ENCODE measurements at regions not wholly inside any gene's neighbourhood (a gene's known extent, or its start where the extent isn't known, plus 50 kb on each side); places are given as distances from the start of the nearest gene placed in this dataset.

DNA sequence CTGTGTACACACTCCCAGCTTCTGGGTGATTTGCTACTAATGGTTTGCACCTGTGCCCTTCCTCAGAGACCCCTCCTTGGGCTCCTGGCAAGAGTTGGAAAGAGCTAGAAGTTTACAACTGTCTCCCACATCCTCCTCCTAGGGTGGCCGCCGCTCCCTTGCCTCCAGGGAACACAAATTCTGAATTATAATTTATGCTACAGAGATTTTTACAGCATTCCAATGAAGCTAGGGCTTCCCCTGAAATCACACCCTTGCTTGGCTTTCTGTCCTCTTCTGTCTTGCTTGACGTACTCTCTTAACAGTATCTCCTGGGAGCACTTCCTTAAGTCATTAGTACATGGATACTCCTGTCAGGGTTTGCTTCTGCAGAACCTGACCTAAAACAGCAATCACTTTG lies 180.2 kb downstream of the KCNA5 start:
- DNase-seq (ENCODE audit: extremely low read depth in 1 of 2, low read depth in 1 of 2) = no peak

DNA sequence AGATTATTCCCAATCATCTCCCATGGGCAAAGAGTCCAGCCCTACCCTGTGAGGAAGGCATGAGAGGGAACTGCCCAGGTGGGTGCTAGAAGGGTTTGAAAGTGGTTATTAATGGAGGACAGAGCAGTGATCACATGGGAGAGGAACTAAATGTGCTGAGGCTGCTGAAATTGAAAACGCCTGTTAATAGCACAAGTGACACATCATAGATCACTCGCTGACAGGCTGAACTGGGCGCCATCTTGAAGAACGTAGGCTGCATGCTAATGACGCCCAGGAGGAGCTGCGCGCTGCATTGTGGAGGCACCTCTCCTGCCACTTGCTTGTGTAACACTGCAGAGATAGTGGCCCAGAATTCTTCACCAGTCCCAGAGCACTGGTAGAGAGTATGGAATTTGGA lies 182.9 kb downstream of the KCNA5 start:
- no peak for DNase-seq (ENCODE audit: extremely low read depth in 1 of 2, low read depth in 1 of 2)

GRCh38 chr12:5227708-5228373 lies 184.2 kb downstream of the KCNA5 start:
- DNase-seq (ENCODE audit: extremely low read depth in 1 of 2, low read depth in 1 of 2) = no peak

GRCh38 chr12:5230156-5230555 lies 186.5 kb downstream of the KCNA5 start:
- no peak for DNase-seq (ENCODE audit: extremely low read depth in 1 of 2, low read depth in 1 of 2)

DNA sequence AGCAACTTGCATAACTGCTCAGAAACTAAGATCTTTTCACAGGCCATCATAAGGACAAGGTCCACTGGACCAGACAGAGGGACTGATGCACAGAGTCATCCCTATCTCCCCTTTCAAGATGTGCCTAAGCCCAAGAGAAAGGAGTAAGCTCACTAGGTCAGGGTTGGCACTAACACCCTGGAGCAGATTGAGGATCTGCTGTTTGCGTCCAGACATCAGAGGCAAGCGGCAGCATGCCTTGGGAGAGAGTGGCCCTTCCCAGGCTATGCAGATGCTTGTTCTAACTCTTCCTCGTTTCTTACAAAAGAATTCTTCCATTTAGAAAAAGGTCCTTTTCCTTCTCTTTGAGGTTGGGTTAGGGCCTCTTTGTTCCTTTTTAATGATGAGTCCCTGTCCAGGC lies 187.2 kb downstream of the KCNA5 start:
- DNase-seq (ENCODE audit: extremely low read depth in 1 of 2, low read depth in 1 of 2) = no peak

- DNase-seq (ENCODE audit: extremely low read depth in 1 of 2, low read depth in 1 of 2) = no peak
Measured at GRCh38 chr12:5232291-5232690, 188.6 kb downstream of the KCNA5 start.

DNA sequence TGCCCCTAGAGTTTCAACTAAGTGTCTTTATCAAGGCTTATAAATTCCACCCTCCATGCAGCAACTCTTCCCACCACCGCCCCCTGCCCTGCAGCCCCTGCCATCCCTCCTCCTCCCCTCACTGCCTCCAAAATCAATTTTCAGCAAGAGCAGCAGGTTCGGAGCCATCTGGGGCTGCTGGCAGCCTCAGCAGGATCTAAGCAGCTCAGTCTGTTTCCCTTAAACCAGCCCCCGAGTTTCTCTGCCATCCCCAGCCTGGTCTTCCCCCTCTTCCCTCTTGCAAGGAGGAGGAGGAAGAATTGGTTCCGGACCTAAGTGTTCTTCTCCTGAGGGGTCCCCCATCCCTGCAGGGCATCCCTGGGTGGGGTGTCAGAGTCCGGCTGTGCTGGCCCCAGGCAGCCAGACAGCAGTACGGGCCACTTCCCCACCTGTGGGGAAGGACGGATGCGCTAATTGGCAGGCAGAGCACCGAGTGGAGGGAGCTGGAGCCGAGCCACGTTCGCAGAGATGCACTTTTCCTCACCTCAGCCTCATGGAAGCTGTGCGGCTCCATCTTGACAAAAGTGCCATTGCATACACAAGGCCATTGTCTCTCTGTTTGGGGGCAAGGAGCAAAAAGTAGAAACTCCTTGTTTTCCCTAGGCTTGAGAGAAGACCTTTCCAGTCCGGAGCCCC lies 189.3 kb downstream of the KCNA5 start:
- no peak for DNase-seq (ENCODE audit: extremely low read depth in 1 of 2, low read depth in 1 of 2)

GRCh38 chr12:5236022-5236640 lies 192.5 kb downstream of the KCNA5 start:
- no peak for DNase-seq (ENCODE audit: extremely low read depth in 1 of 2, low read depth in 1 of 2)

- DNase-seq (ENCODE audit: extremely low read depth in 1 of 2, low read depth in 1 of 2) = no peak
Measured at GRCh38 chr12:5242440-5242839, 189.5 kb upstream of the NTF3 start.

DNA sequence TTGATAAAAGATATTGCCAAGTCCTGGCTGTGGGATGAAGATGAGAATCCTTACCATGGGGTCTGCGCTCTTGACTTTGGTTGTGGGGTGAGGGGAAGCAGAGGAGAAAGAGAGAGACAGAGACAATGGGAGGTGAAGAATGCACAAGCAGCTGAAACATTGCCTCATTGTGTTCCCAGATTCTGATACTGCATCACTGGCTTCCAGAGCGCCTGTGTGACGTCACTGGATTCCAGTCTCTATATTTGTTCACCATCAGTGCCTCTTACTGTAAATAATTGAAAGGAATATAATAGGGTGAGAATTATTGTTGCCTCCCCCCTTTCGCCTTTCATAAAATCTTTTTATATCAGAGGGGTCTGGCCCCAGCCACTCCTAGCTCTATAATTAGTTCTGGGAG lies 188.9 kb upstream of the NTF3 start:
- no peak for DNase-seq (ENCODE audit: extremely low read depth in 1 of 2, low read depth in 1 of 2)

DNA sequence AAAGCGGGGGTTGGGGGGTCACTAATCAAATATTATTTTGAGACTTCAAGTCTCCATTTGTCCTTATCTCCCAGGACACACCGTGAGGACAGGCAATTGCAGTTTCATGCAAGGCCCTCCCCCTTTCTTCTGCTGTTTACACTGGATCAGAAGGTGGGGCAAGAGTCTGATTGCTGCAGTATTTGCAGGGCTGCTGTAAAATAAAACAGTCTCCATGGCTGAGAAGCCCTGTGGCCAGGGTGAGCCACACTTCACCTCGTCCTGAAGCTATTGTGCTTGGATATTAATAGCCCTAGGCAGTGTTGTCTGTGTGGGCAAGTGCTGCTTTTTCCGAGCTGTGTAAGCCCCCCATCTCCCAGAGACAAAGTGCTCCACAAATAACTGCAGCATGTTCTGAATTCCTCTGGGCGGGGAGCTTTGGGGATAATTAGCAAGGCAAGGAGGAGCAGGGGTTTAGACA lies 187.4 kb upstream of the NTF3 start:
- no peak for DNase-seq (ENCODE audit: extremely low read depth in 1 of 2, low read depth in 1 of 2)

DNA sequence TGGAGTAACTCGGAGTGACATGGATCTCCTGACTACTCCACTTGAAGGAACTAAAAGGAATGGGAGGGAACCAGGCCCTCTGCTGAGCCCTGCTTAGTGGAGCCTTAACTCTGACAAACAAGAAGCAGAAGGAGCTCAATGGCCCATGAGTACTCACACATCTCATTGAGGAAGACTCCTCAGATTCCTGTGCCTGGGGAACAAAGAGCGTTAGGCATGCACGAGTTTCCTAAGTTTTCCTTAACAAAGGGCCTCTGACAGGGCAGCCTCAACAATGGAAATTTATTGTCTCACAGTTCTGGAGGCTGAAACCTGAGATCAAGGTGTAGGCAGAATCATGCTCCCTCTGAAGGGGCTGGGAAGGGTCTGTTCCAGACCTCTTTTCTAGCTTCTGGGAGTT lies 185.7 kb upstream of the NTF3 start:
- no peak for DNase-seq (ENCODE audit: extremely low read depth in 1 of 2, low read depth in 1 of 2)

GRCh38 chr12:5247144-5247543 lies 184.8 kb upstream of the NTF3 start:
- no peak for DNase-seq (ENCODE audit: extremely low read depth in 1 of 2, low read depth in 1 of 2)

GRCh38 chr12:5248230-5248629 lies 183.7 kb upstream of the NTF3 start:
- DNase-seq (ENCODE audit: extremely low read depth in 1 of 2, low read depth in 1 of 2) = no peak

- no peak for DNase-seq (ENCODE audit: extremely low read depth in 1 of 2, low read depth in 1 of 2)
Measured at GRCh38 chr12:5248999-5249526, 182.8 kb upstream of the NTF3 start.

GRCh38 chr12:5251092-5251491 lies 180.8 kb upstream of the NTF3 start:
- DNase-seq (ENCODE audit: extremely low read depth in 1 of 2, low read depth in 1 of 2) = no peak

DNA sequence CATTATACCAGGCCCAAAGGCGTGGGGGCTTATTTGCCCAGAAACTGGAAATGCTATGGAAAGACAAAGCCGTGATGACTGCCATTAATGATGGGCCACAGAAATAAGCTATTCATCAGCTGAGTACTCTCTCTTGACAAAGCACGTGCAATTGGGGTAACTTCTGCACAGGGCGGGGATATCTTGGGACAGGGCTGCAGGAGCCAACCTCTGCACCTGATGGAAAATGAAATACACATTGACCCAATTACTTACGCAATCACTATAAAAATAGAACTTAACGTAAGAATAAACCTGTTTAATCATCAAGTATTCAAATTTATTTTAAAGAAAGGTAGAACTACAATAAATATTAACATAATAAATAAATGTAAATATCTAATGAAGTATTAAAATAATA lies 180.1 kb upstream of the NTF3 start:
- no peak for DNase-seq (ENCODE audit: extremely low read depth in 1 of 2, low read depth in 1 of 2)

- no peak for DNase-seq (ENCODE audit: extremely low read depth in 1 of 2, low read depth in 1 of 2)
Measured at GRCh38 chr12:5254703-5255102, 177.2 kb upstream of the NTF3 start.

DNA sequence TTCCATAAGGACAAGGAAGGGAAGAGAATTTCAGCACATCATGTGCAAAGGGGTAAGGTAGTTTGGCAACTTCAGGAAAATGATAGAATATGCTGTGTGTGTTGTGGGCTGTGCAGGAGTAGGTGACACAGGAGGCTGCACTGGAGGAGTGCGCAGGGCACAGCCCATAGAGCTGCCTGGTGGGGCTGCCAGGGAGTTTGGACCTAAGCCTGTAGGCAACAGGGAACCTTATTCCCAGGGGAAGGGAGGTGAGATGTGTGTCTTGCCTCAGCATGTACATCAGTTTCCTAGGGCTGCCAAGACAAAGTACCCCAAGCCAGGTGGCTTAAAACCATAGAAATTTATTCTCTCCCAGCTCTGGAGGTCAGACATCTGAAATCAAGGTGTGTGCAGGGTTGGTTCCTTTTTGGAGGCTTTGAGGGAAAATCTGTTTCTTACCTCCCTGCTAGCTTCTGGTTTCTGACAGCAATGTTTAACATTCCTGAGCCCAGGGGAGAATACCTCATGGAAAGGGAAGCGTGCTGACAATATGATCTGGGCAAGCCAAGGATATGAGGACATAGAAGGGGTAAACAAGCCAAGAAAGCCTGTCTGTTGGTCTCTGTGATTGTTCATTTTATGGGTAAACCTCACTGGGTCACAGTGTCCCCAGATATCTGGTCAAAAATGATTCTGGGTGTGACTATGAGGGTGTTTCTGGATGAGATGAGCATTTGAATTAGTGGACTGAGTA lies 174.0 kb upstream of the NTF3 start:
- DNase-seq (ENCODE audit: extremely low read depth in 1 of 2, low read depth in 1 of 2) = no peak

GRCh38 chr12:5258498-5258897 lies 173.4 kb upstream of the NTF3 start:
- DNase-seq (ENCODE audit: extremely low read depth in 1 of 2, low read depth in 1 of 2) = no peak

GRCh38 chr12:5258926-5259325 lies 173.0 kb upstream of the NTF3 start:
- no peak for DNase-seq (ENCODE audit: extremely low read depth in 1 of 2, low read depth in 1 of 2)

All from stimulated activated CD8-positive, alpha-beta memory T cell treated with anti-CD3 and anti-CD28 coated beads, Interleukin-7, amount 100 ng/mL, for 48 hours (primary cell).